Vagina (tissue), 2 donors: ENCODE measurements at regions not wholly inside any gene's neighbourhood (a gene's known extent, or its start where the extent isn't known, plus 50 kb on each side); places are given as distances from the start of the nearest gene placed in this dataset.
A peak's percentile ranks its signal among the peaks of the same experiment; 100 is the strongest.

Experiments
- DNase-seq, 2 donors: peaks; one replicate each; pipeline ENCODE4 v3.0.0-alpha.2; 2017; ENCODE audit errors: extremely low spot score in 2 of 2
- H3K27ac ChIP-seq: fragments of 200-600 bp; sonication (generic); one replicate; pipeline ENCODE4 v1.5.1; 2019
- H3K27me3 ChIP-seq: fragments of 200-600 bp; sonication (generic); one replicate; pipeline ENCODE4 v1.5.1; 2019
- H3K36me3 ChIP-seq, 2 donors: fragments of 200-600 bp; sonication (generic); one replicate each; pipeline ENCODE4 v1.5.1; 2017 to 2019
- H3K4me1 ChIP-seq: fragments of 200-600 bp; sonication (generic); one replicate; pipeline ENCODE4 v1.5.1; 2019
- H3K4me3 ChIP-seq, 2 donors: fragments of 200-600 bp; sonication (generic); 1 replicate in 1 of 2; 2 replicates in 1 of 2; pipeline ENCODE4 v1.5.1; 2016 to 2019
- H3K9me3 ChIP-seq: fragments of 200-600 bp; sonication (generic); one replicate; pipeline ENCODE4 v1.5.1; 2019
- CTCF ChIP-seq, 3 experiments: fragments of 450-650 bp in 2 of 3; fragments of 200-600 bp in 1 of 3; sonication (generic) in 1 of 3; IDR thresholded peaks; one replicate each; pipeline ENCODE4 v1.5.1; 2017 to 2019; ENCODE audit warnings: antibody characterized with exemption in 3 of 3, mild to moderate bottlenecking in 2 of 3, moderate library complexity in 2 of 3
- POLR2A ChIP-seq, 2 donors: fragments of 450-650 bp; IDR thresholded peaks; one replicate each; pipeline ENCODE4 v1.6.1; 2017; ENCODE audit warnings: antibody characterized with exemption in 2 of 2, mild to moderate bottlenecking in 2 of 2, moderate library complexity in 2 of 2
- POLR2AphosphoS5 ChIP-seq, 2 donors: sonication (generic); formaldehyde crosslinking; IDR thresholded peaks; one replicate each; pipeline ENCODE4 v1.9.0; 2017; ENCODE audit warnings: antibody characterized with exemption in 2 of 2, mild to moderate bottlenecking in 2 of 2, low read depth in 1 of 2; ENCODE audit not compliant: insufficient read depth in 1 of 2
- intact Hi-C: fragments of 100-400 bp; cut with DNase I; formaldehyde crosslinking; loops from one replicate; pipeline ENCODE4 v1.15.1; 2023

- no peaks in the 10 kb centered on the region for H3K27me3 ChIP-seq
- intact Hi-C loops = no loop called here
- no peak for TF ChIP-seq POLR2AphosphoS5 (IDR thresholded peaks at IDR 0.05; ENCODE audit: insufficient read depth in 1 of 2, low read depth in 1 of 2)
- no peak for TF ChIP-seq POLR2A (IDR thresholded peaks at IDR 0.05)
- TF ChIP-seq CTCF (IDR thresholded peaks at IDR 0.05) = no peak
Measured at GRCh38 chr10:23692736-23693135, 253.9 kb downstream of the OTUD1 start.

GRCh38 chr10:23693501-23693901 is 254.6 kb downstream of the OTUD1 start:
- H3K27me3 ChIP-seq = no peaks in the 10 kb centered on the region
- H3K4me1 ChIP-seq = peaks cover 13% of the 10 kb centered on the region
- H3K27ac ChIP-seq = no peak overlapping the region
- no peak overlapping the region for H3K4me3 ChIP-seq
- TF ChIP-seq CTCF (IDR thresholded peaks at IDR 0.05) (no peak), POLR2A (IDR thresholded peaks at IDR 0.05) (no peak), POLR2AphosphoS5 (IDR thresholded peaks at IDR 0.05; ENCODE audit: insufficient read depth in 1 of 2, low read depth in 1 of 2) (no peak)
- intact Hi-C loops = no loop called here
- no peaks in the 10 kb centered on the region for H3K36me3 ChIP-seq
- no peak for DNase-seq
- no peaks in the 10 kb centered on the region for H3K9me3 ChIP-seq

More at GRCh38 chr10:23692736-23693135, 253.9 kb downstream of the OTUD1 start:
- no peak overlapping the region for H3K27ac ChIP-seq
- no peak for DNase-seq
- no peaks in the 10 kb centered on the region for H3K9me3 ChIP-seq
- no peak overlapping the region for H3K4me3 ChIP-seq
- no peaks in the 10 kb centered on the region for H3K36me3 ChIP-seq
- peaks cover 13% of the 10 kb centered on the region for H3K4me1 ChIP-seq

GRCh38 chr10:23693925-23694324 is 255.1 kb downstream of the OTUD1 start:
- Histone ChIP-seq H3K4me3 (peak overlapping the region; percentile 35 to 38), H3K9me3 (no peaks in the 10 kb centered on the region), H3K4me1 (peaks cover 13% of the 10 kb centered on the region), H3K27me3 (no peaks in the 10 kb centered on the region), H3K36me3 (no peaks in the 10 kb centered on the region), H3K27ac (no peak overlapping the region)
- DNase-seq = no peak
- intact Hi-C loops = no loop called here
- TF ChIP-seq CTCF (IDR thresholded peaks at IDR 0.05) (no peak), POLR2AphosphoS5 (IDR thresholded peaks at IDR 0.05; ENCODE audit: insufficient read depth in 1 of 2, low read depth in 1 of 2) (no peak), POLR2A (IDR thresholded peaks at IDR 0.05) (no peak)

GRCh38 chr10:23694446-23694920 is 255.6 kb downstream of the OTUD1 start:
- Histone ChIP-seq H3K27ac (no peak overlapping the region), H3K4me1 (peaks cover 13% of the 10 kb centered on the region), H3K9me3 (no peaks in the 10 kb centered on the region), H3K27me3 (no peaks in the 10 kb centered on the region), H3K36me3 (no peaks in the 10 kb centered on the region), H3K4me3 (peak overlapping the region; percentile 35 to 38)
- DNase-seq = no peak
- TF ChIP-seq POLR2AphosphoS5 (IDR thresholded peaks at IDR 0.05; ENCODE audit: insufficient read depth in 1 of 2, low read depth in 1 of 2) = no peak
- no peak for TF ChIP-seq POLR2A (IDR thresholded peaks at IDR 0.05)
- TF ChIP-seq CTCF (IDR thresholded peaks at IDR 0.05) = no peak
- intact Hi-C loops = no loop called here

GRCh38 chr10:23694921-23695824 is 256.3 kb downstream of the OTUD1 start:
- H3K36me3 ChIP-seq = no peaks in the 10 kb centered on the region
- no peak overlapping the region for H3K27ac ChIP-seq
- intact Hi-C loops = no loop called here
- peak overlapping the region; percentile 35 to 38 for H3K4me3 ChIP-seq
- peaks cover 13% of the 10 kb centered on the region for H3K4me1 ChIP-seq
- no peaks in the 10 kb centered on the region for H3K9me3 ChIP-seq
- no peak for TF ChIP-seq POLR2AphosphoS5 (IDR thresholded peaks at IDR 0.05; ENCODE audit: insufficient read depth in 1 of 2, low read depth in 1 of 2)
- TF ChIP-seq CTCF (IDR thresholded peaks at IDR 0.05) = no peak
- TF ChIP-seq POLR2A (IDR thresholded peaks at IDR 0.05) = no peak
- H3K27me3 ChIP-seq = no peaks in the 10 kb centered on the region
- no peak for DNase-seq
